GM21528 (cell line): ENCODE measurements at regions not wholly inside any gene's neighbourhood (a gene's known extent, or its start where the extent isn't known, plus 50 kb on each side); places are given as distances from the start of the nearest gene placed in this dataset.

Source experiments
- ATAC-seq: cut with Tn5 transposase; IDR thresholded peaks from one replicate; pipeline ENCODE4 v1.9.1; 2021; ENCODE audit warnings: mild to moderate bottlenecking, moderate library complexity; ENCODE audit not compliant: unreplicated experiment, low FRiP score

- no peak for ATAC-seq
Measured at GRCh38 chr4:62927574-62927973, 1481.7 kb downstream of the TECRL start.

GRCh38 chr4:62923783-62924182 lies 1485.5 kb downstream of the TECRL start:
- no peak for ATAC-seq

GRCh38 chr4:62917649-62918048 lies 1491.6 kb downstream of the TECRL start:
- ATAC-seq: no peak

GRCh38 chr4:62914758-62915157 lies 1494.5 kb downstream of the TECRL start:
- ATAC-seq: no peak

GRCh38 chr4:62913065-62913464 lies 1496.2 kb downstream of the TECRL start:
- ATAC-seq: no peak

- ATAC-seq: no peak
Measured at GRCh38 chr4:62912531-62912930, 1496.7 kb downstream of the TECRL start.

- no peak for ATAC-seq
Measured at GRCh38 chr4:62909238-62909637, 1500.0 kb downstream of the TECRL start.

- ATAC-seq: no peak
Measured at GRCh38 chr4:62901101-62901500, 1508.1 kb downstream of the TECRL start.

GRCh38 chr4:62899646-62900364 lies 1509.4 kb downstream of the TECRL start:
- no peak for ATAC-seq

- ATAC-seq: no peak
Measured at GRCh38 chr4:62898115-62898514, 1511.1 kb downstream of the TECRL start.

- ATAC-seq: no peak
Measured at GRCh38 chr4:62896721-62897120, 1512.5 kb downstream of the TECRL start.

GRCh38 chr4:62881901-62882300 lies 1527.3 kb downstream of the TECRL start:
- ATAC-seq: no peak

- no peak for ATAC-seq
Measured at GRCh38 chr4:62881210-62881609, 1528.0 kb downstream of the TECRL start.

- ATAC-seq: no peak
Measured at GRCh38 chr4:62872856-62873255, 1536.4 kb downstream of the TECRL start.

GRCh38 chr4:62871078-62871477 lies 1538.2 kb downstream of the TECRL start:
- no peak for ATAC-seq

GRCh38 chr4:62870451-62870850 lies 1538.8 kb downstream of the TECRL start:
- no peak for ATAC-seq

GRCh38 chr4:62865261-62865660 lies 1544.0 kb downstream of the TECRL start:
- ATAC-seq: no peak

- no peak for ATAC-seq
Measured at GRCh38 chr4:62849696-62850095, 1559.6 kb downstream of the TECRL start.

- no peak for ATAC-seq
Measured at GRCh38 chr4:62835631-62836030, 1573.6 kb downstream of the TECRL start.

GRCh38 chr4:62822306-62822705 lies 1586.9 kb downstream of the TECRL start:
- no peak for ATAC-seq

GRCh38 chr4:62816566-62816965 lies 1592.7 kb downstream of the TECRL start:
- no peak for ATAC-seq

GRCh38 chr4:62814510-62815047 lies 1594.7 kb downstream of the TECRL start:
- no peak for ATAC-seq
